Tibial artery (tissue), 4 donors: ENCODE measurements at regions not wholly inside any gene's neighbourhood (a gene's known extent, or its start where the extent isn't known, plus 50 kb on each side); places are given as distances from the start of the nearest gene placed in this dataset.

Experiments used
- DNase-seq, 2 donors: peaks; one replicate each; pipeline ENCODE4 v3.0.0-alpha.2; 2019
- H3K27ac ChIP-seq, 2 donors: fragments of 200-600 bp; sonication (generic) in 1 of 2; 1 replicate in 1 of 2; 2 replicates in 1 of 2; pipeline ENCODE4 v1.5.1; 2018 to 2019; ENCODE audit warnings: mild to moderate bottlenecking in 1 of 2
- H3K27me3 ChIP-seq, 2 donors: fragments of 200-600 bp; sonication (generic) in 1 of 2; one replicate each; pipeline versions ENCODE4 v1.5.1 to v1.6.0; 2016 to 2019
- H3K36me3 ChIP-seq, 3 donors: fragments of 200-600 bp; sonication (generic) in 2 of 3; one replicate each; pipeline ENCODE4 v1.5.1; 2016 to 2019; ENCODE audit warnings: mild to moderate bottlenecking in 2 of 3
- H3K4me1 ChIP-seq, 4 donors: fragments of 200-600 bp; sonication (generic) in 2 of 4; 1 replicate in 3 of 4; 2 replicates in 1 of 4; pipeline ENCODE4 v1.5.1; 2016 to 2019
- H3K4me3 ChIP-seq, 2 donors: fragments of 200-600 bp; sonication (generic) in 1 of 2; 1 replicate in 1 of 2; 2 replicates in 1 of 2; pipeline ENCODE4 v1.5.1; 2018 to 2019; ENCODE audit warnings: mild to moderate bottlenecking in 2 of 2
- H3K9me3 ChIP-seq, 3 donors: fragments of 200-600 bp; sonication (generic) in 1 of 3; one replicate each; pipeline ENCODE4 v1.5.1; 2016 to 2019
- CTCF ChIP-seq, 2 experiments: fragments of 200-600 bp in 1 of 2; fragments of 450-650 bp in 1 of 2; IDR thresholded peaks; one replicate each; pipeline ENCODE4 v1.5.1; 2017 to 2019; ENCODE audit warnings: antibody characterized with exemption in 2 of 2, mild to moderate bottlenecking in 1 of 2, moderate library complexity in 1 of 2
- intact Hi-C: fragments of 100-400 bp; cut with DNase I; formaldehyde crosslinking; loops from one replicate; pipeline ENCODE4 v1.15.0; 2023; ENCODE audit warnings: low total_unique reads

GRCh38 chr7:113291058-113291457 is 172.7 kb upstream of the SMIM30 start:
- H3K4me3 ChIP-seq: no peak overlapping the region
- no peak for DNase-seq
- no peaks in the 10 kb centered on the region for H3K27me3 ChIP-seq
- H3K27ac ChIP-seq: no peak overlapping the region
- no peak for TF ChIP-seq CTCF (IDR thresholded peaks at IDR 0.05)
- intact Hi-C loops: no loop called here
- no peaks in the 10 kb centered on the region for H3K4me1 ChIP-seq
- no peaks in the 10 kb centered on the region for H3K36me3 ChIP-seq
- no peaks in the 10 kb centered on the region for H3K9me3 ChIP-seq

- no peak for DNase-seq
These were observed 170.9 kb upstream of the SMIM30 start for GRCh38 chr7:113289140-113289740.

GRCh38 chr7:113285411-113285810 is 167.1 kb upstream of the SMIM30 start:
- Histone ChIP-seq H3K36me3 (no peaks in the 10 kb centered on the region), H3K4me3 (no peak overlapping the region), H3K27ac (no peak overlapping the region), H3K27me3 (no peaks in the 10 kb centered on the region), H3K9me3 (no peaks in the 10 kb centered on the region), H3K4me1 (peaks cover 0 to 13% (median 0%) of the 10 kb centered on the region in 4 donors)
- intact Hi-C loops: no loop called here
- no peak for DNase-seq
- no peak for TF ChIP-seq CTCF (IDR thresholded peaks at IDR 0.05)

More at GRCh38 chr7:113289140-113289740, 170.9 kb upstream of the SMIM30 start:
- Histone ChIP-seq H3K4me1 (peaks cover 0 to 13% (median 0%) of the 10 kb centered on the region in 4 donors), H3K27me3 (no peaks in the 10 kb centered on the region), H3K27ac (no peak overlapping the region), H3K9me3 (no peaks in the 10 kb centered on the region), H3K4me3 (no peak overlapping the region), H3K36me3 (no peaks in the 10 kb centered on the region)
- intact Hi-C loops: no loop called here
- peak in 1 of 2 experiments; percentile 17 for TF ChIP-seq CTCF (IDR thresholded peaks at IDR 0.05)

- Histone ChIP-seq H3K36me3 (no peaks in the 10 kb centered on the region), H3K4me1 (peaks cover 0 to 13% (median 0%) of the 10 kb centered on the region in 4 donors), H3K9me3 (no peaks in the 10 kb centered on the region), H3K4me3 (no peak overlapping the region), H3K27me3 (no peaks in the 10 kb centered on the region), H3K27ac (no peak overlapping the region)
- intact Hi-C loops: no loop called here
- TF ChIP-seq CTCF (IDR thresholded peaks at IDR 0.05): no peak
- DNase-seq: no peak
These were observed 165.5 kb upstream of the SMIM30 start for GRCh38 chr7:113283861-113284260.

- intact Hi-C loops: no loop called here
- Histone ChIP-seq H3K9me3 (no peaks in the 10 kb centered on the region), H3K4me1 (peaks cover 0 to 13% (median 0%) of the 10 kb centered on the region in 4 donors), H3K27ac (no peak overlapping the region), H3K27me3 (no peaks in the 10 kb centered on the region), H3K36me3 (no peaks in the 10 kb centered on the region), H3K4me3 (no peak overlapping the region)
- TF ChIP-seq CTCF (IDR thresholded peaks at IDR 0.05): no peak
- no peak for DNase-seq
These were observed 164.5 kb upstream of the SMIM30 start for GRCh38 chr7:113282875-113283274.

GRCh38 chr7:113281223-113281622 is 162.9 kb upstream of the SMIM30 start:
- Histone ChIP-seq H3K36me3 (no peaks in the 10 kb centered on the region), H3K4me3 (no peak overlapping the region), H3K4me1 (peaks cover 0 to 13% (median 0%) of the 10 kb centered on the region in 4 donors), H3K9me3 (no peaks in the 10 kb centered on the region), H3K27me3 (no peaks in the 10 kb centered on the region), H3K27ac (no peak overlapping the region)
- DNase-seq: no peak
- no peak for TF ChIP-seq CTCF (IDR thresholded peaks at IDR 0.05)
- intact Hi-C loops: no loop called here
